ENCODE measurements at regions not wholly inside any gene's neighbourhood (a gene's known extent, or its start where the extent isn't known, plus 50 kb on each side); places are given as distances from the start of the nearest gene placed in this dataset.
A peak's percentile ranks its signal among the peaks of the same experiment; 100 is the strongest.

DNA sequence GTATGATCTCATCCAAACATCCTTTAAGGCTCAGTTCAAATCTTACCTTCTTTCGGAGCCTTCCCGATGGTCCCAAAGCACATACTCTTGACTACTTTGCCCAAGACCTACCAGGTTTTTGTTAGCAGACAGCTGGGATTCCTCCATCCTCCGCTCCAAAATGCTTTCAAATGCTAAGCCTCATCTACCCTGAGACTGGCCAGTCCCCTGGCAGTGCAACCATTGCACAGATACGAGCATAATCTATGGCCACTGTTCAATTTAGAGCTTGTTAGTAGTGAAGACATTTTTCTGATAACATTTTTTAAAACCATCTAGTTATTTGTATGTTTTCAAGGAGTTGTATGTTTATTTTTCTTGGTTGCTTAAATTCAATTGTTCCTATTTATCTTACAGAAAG lies 264.4 kb upstream of the NR2F2 start:
- no peaks in the 10 kb centered on the region for H3K27me3 ChIP-seq (ENCODE audit: insufficient read depth, low read length)
- H3K9me3 ChIP-seq (ENCODE audit: low read length), result no peaks in the 10 kb centered on the region
- no peaks in the 10 kb centered on the region for H3K4me1 ChIP-seq (ENCODE audit: insufficient read depth, low read length)
- no peaks in the 10 kb centered on the region for H3K36me3 ChIP-seq (ENCODE audit: insufficient read depth, low read length)
- no peak overlapping the region for H3K4me3 ChIP-seq (ENCODE audit: low read length)
- H2AFZ ChIP-seq (ENCODE audit: low read depth, low read length), result no peak overlapping the region

DNA sequence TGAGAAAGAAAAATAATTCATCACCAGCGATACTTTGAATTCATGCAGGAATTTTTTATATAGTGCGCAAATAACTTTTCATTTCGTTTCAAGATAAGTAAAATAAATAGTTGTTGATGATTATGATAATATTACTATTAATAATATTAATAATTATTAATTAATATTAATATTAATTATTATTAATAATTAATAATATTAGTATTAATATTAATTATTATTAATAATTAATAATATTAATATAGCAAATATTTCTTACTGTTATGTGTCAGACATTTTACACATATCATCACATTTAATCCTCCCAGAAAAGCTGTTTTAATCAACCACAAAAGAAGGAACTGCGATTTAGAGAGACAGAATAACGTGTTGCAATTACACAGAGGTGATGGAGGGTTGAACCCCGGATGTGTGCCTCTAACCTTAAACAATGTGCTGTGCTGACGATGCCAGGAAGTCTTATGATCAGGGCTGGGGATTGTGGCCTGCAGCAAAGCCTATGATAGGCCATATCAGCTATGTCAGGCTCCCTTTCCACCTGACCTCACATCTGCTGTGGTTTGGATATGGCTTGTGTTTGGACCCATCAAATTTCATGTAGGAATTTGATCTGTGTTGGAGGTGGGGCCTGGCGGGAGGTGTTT lies 263.5 kb upstream of the NR2F2 start:
- Histone ChIP-seq H2AFZ (ENCODE audit: low read depth, low read length) (no peak overlapping the region), H3K4me1 (ENCODE audit: insufficient read depth, low read length) (no peaks in the 10 kb centered on the region), H3K4me3 (ENCODE audit: low read length) (no peak overlapping the region), H3K9me3 (ENCODE audit: low read length) (no peaks in the 10 kb centered on the region), H3K36me3 (ENCODE audit: insufficient read depth, low read length) (no peaks in the 10 kb centered on the region), H3K27me3 (ENCODE audit: insufficient read depth, low read length) (no peaks in the 10 kb centered on the region)

GRCh38 chr15:96067677-96068076 lies 262.8 kb upstream of the NR2F2 start:
- Histone ChIP-seq H3K36me3 (ENCODE audit: insufficient read depth, low read length) (no peaks in the 10 kb centered on the region), H3K4me1 (ENCODE audit: insufficient read depth, low read length) (no peaks in the 10 kb centered on the region), H2AFZ (ENCODE audit: low read depth, low read length) (no peak overlapping the region), H3K9me3 (ENCODE audit: low read length) (no peaks in the 10 kb centered on the region), H3K27me3 (ENCODE audit: insufficient read depth, low read length) (no peaks in the 10 kb centered on the region), H3K4me3 (ENCODE audit: low read length) (no peak overlapping the region)

- no peaks in the 10 kb centered on the region for H3K4me1 ChIP-seq (ENCODE audit: insufficient read depth, low read length)
- H3K36me3 ChIP-seq (ENCODE audit: insufficient read depth, low read length), result no peaks in the 10 kb centered on the region
- H3K27me3 ChIP-seq (ENCODE audit: insufficient read depth, low read length), result no peaks in the 10 kb centered on the region
- H3K4me3 ChIP-seq (ENCODE audit: low read length), result no peak overlapping the region
- no peak overlapping the region for H2AFZ ChIP-seq (ENCODE audit: low read depth, low read length)
- no peaks in the 10 kb centered on the region for H3K9me3 ChIP-seq (ENCODE audit: low read length)
These were observed 261.6 kb upstream of the NR2F2 start for GRCh38 chr15:96068897-96069296.

DNA sequence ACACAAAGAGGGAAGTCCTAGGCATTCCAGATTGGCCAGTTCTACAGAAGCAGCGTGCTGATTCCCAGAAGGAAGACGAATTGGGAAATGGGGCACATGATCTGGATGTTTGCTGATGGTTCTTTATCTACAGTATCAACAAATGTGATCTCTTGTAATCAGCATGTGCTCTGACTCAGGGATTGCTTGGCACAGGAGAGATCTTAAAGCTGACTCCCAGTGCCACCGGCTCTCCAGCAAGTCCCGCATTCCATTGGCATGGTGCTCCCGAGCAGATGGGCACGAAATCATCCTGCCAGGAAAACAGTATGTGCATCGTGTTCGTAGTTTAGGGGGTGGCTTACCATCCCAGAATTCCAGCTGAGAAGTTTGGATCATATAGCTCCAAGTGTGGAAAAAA lies 259.9 kb upstream of the NR2F2 start:
- Histone ChIP-seq H2AFZ (ENCODE audit: low read depth, low read length) (no peak overlapping the region), H3K4me3 (ENCODE audit: low read length) (no peak overlapping the region), H3K4me1 (ENCODE audit: insufficient read depth, low read length) (no peaks in the 10 kb centered on the region), H3K36me3 (ENCODE audit: insufficient read depth, low read length) (no peaks in the 10 kb centered on the region), H3K27me3 (ENCODE audit: insufficient read depth, low read length) (no peaks in the 10 kb centered on the region), H3K9me3 (ENCODE audit: low read length) (no peaks in the 10 kb centered on the region)

DNA sequence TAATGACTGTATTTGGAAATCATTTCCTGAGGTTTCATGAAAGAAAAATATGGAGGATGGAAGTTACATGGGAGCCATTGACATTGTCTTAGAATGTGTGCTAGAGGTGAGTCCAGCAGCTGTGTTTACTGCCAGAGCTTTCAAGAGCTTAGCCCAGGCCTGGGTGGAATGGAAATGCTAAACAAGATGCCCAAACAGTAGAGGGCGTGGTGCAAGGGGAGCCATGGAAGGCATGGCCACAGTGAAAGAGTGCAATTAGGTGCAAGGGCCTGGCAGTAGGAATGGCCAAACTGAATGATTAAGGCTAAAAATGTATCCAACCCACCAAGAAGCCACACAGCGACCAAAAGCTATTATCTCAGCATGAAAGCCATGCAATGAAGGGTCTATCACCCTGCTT lies 257.7 kb upstream of the NR2F2 start:
- H3K9me3 ChIP-seq (ENCODE audit: low read length), result no peaks in the 10 kb centered on the region
- no peaks in the 10 kb centered on the region for H3K36me3 ChIP-seq (ENCODE audit: insufficient read depth, low read length)
- H3K4me1 ChIP-seq (ENCODE audit: insufficient read depth, low read length), result no peaks in the 10 kb centered on the region
- H2AFZ ChIP-seq (ENCODE audit: low read depth, low read length), result no peak overlapping the region
- no peaks in the 10 kb centered on the region for H3K27me3 ChIP-seq (ENCODE audit: insufficient read depth, low read length)
- H3K4me3 ChIP-seq (ENCODE audit: low read length), result no peak overlapping the region

DNA sequence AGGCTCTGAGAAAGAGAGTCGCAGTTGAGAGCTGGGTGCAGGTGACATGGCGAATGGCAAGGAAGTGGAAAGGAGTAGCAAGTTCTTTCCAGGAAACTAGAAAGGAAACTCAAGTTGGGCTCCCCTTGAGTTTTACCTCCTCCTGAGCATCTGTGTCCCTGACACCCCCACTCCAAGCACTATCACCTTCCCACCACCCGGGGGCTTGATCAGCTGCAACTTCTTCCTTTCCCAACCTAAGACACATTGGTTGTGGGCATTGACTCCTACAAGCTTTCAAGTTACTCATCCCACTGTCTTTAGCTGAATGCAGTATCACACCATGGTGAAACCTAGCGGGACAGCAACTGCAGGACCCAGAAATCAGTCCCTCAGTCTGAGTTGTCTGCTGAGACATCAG lies 256.6 kb upstream of the NR2F2 start:
- Histone ChIP-seq H3K4me3 (ENCODE audit: low read length) (no peak overlapping the region), H3K27me3 (ENCODE audit: insufficient read depth, low read length) (no peaks in the 10 kb centered on the region), H3K9me3 (ENCODE audit: low read length) (no peaks in the 10 kb centered on the region), H3K4me1 (ENCODE audit: insufficient read depth, low read length) (no peaks in the 10 kb centered on the region), H3K36me3 (ENCODE audit: insufficient read depth, low read length) (no peaks in the 10 kb centered on the region), H2AFZ (ENCODE audit: low read depth, low read length) (no peak overlapping the region)

GRCh38 chr15:96075895-96076294 lies 254.6 kb upstream of the NR2F2 start:
- H3K36me3 ChIP-seq (ENCODE audit: insufficient read depth, low read length), result no peaks in the 10 kb centered on the region
- no peaks in the 10 kb centered on the region for H3K27me3 ChIP-seq (ENCODE audit: insufficient read depth, low read length)
- no peak overlapping the region for H2AFZ ChIP-seq (ENCODE audit: low read depth, low read length)
- no peaks in the 10 kb centered on the region for H3K9me3 ChIP-seq (ENCODE audit: low read length)
- H3K4me3 ChIP-seq (ENCODE audit: low read length), result no peak overlapping the region
- no peaks in the 10 kb centered on the region for H3K4me1 ChIP-seq (ENCODE audit: insufficient read depth, low read length)

- Histone ChIP-seq H3K4me3 (ENCODE audit: low read length) (no peak overlapping the region), H3K27me3 (ENCODE audit: insufficient read depth, low read length) (no peaks in the 10 kb centered on the region), H3K36me3 (ENCODE audit: insufficient read depth, low read length) (no peaks in the 10 kb centered on the region), H2AFZ (ENCODE audit: low read depth, low read length) (no peak overlapping the region), H3K9me3 (ENCODE audit: low read length) (no peaks in the 10 kb centered on the region), H3K4me1 (ENCODE audit: insufficient read depth, low read length) (no peaks in the 10 kb centered on the region)
These were observed 254.2 kb upstream of the NR2F2 start for GRCh38 chr15:96076350-96076749.

DNA sequence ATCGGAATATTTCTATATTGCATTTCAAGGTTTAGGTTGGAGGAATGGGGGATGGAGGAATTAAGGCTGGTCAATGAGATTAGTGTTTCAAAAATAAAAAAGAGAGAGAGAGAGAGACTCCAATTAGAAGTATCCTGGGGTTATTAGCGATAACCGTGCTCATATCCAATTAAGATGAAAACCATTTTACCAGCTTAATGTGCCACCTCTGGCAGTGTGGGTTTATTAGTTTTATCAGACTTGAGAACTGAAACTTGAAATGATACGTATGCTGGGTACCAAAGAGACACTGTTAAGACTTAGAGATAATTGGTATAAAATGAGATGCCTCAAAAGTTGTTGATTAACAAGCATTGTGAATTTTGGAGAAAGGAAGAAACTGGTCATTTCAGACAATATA lies 251.5 kb upstream of the NR2F2 start:
- no peaks in the 10 kb centered on the region for H3K4me1 ChIP-seq (ENCODE audit: insufficient read depth, low read length)
- H2AFZ ChIP-seq (ENCODE audit: low read depth, low read length), result no peak overlapping the region
- no peaks in the 10 kb centered on the region for H3K36me3 ChIP-seq (ENCODE audit: insufficient read depth, low read length)
- no peak overlapping the region for H3K4me3 ChIP-seq (ENCODE audit: low read length)
- H3K27me3 ChIP-seq (ENCODE audit: insufficient read depth, low read length), result no peaks in the 10 kb centered on the region
- peaks cover 3% of the 10 kb centered on the region for H3K9me3 ChIP-seq (ENCODE audit: low read length)

DNA sequence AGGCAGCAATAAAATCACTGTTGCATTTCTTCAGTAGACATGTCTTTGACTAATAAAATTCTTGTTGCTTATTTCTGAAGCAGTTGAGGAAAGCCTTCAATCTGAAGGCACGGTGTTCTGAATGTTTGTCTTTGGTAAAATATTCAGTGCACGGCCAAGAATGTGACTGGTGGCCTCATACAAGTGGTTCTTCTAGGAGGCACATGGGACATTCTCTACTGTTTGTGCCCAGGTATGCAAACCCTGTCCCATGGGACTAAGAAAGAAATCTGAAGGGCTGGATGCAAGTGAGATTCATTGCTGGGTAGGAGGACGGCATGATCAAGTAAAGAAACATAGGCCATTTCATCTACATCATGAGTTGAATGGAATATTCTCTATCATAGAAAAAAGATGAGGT lies 250.6 kb upstream of the NR2F2 start:
- Histone ChIP-seq H3K36me3 (ENCODE audit: insufficient read depth, low read length) (no peaks in the 10 kb centered on the region), H3K9me3 (ENCODE audit: low read length) (peaks cover 3% of the 10 kb centered on the region), H3K27me3 (ENCODE audit: insufficient read depth, low read length) (no peaks in the 10 kb centered on the region)

DNA sequence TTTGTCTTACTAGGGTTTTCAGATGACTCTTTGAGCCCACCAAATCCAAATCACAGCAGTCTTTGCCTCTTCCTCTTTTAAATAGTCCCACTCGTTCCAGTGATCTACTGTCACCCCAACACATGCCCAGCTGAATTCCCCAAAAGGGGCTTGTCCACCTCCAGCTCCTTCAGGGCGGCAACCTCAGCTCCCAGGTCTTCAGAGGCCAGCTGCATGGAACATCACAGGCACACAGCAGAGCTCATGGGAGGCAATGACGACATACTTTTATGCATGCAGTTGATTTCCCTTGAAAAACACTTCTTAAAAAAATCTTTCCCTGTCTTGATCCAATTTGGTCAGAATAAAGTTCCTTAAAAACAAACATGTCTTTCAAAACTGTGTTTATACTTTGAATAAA lies 244.3 kb upstream of the NR2F2 start:
- Histone ChIP-seq H2AFZ (ENCODE audit: low read depth, low read length) (no peak overlapping the region), H3K27me3 (ENCODE audit: insufficient read depth, low read length) (no peaks in the 10 kb centered on the region), H3K36me3 (ENCODE audit: insufficient read depth, low read length) (no peaks in the 10 kb centered on the region), H3K9me3 (ENCODE audit: low read length) (peaks cover 3% of the 10 kb centered on the region), H3K4me3 (ENCODE audit: low read length) (no peak overlapping the region), H3K4me1 (ENCODE audit: insufficient read depth, low read length) (peaks cover 36% of the 10 kb centered on the region)

More for the DNA sequence above, 250.6 kb upstream of the NR2F2 start:
- H3K4me1 ChIP-seq (ENCODE audit: insufficient read depth, low read length), result no peaks in the 10 kb centered on the region
- H2AFZ ChIP-seq (ENCODE audit: low read depth, low read length), result no peak overlapping the region
- H3K4me3 ChIP-seq (ENCODE audit: low read length), result no peak overlapping the region

- H3K27me3 ChIP-seq (ENCODE audit: insufficient read depth, low read length), result no peaks in the 10 kb centered on the region
- H3K4me1 ChIP-seq (ENCODE audit: insufficient read depth, low read length), result peaks cover 36% of the 10 kb centered on the region
- no peak overlapping the region for H3K4me3 ChIP-seq (ENCODE audit: low read length)
These were observed 243.2 kb upstream of the NR2F2 start for GRCh38 chr15:96087180-96087884.

GRCh38 chr15:96088650-96089049 lies 241.8 kb upstream of the NR2F2 start:
- Histone ChIP-seq H2AFZ (ENCODE audit: low read depth, low read length) (peak overlapping the region; percentile 42), H3K9me3 (ENCODE audit: low read length) (peaks cover 3% of the 10 kb centered on the region), H3K36me3 (ENCODE audit: insufficient read depth, low read length) (no peaks in the 10 kb centered on the region), H3K4me3 (ENCODE audit: low read length) (no peak overlapping the region), H3K4me1 (ENCODE audit: insufficient read depth, low read length) (peaks cover 36% of the 10 kb centered on the region), H3K27me3 (ENCODE audit: insufficient read depth, low read length) (no peaks in the 10 kb centered on the region)

More at GRCh38 chr15:96087180-96087884, 243.2 kb upstream of the NR2F2 start:
- Histone ChIP-seq H2AFZ (ENCODE audit: low read depth, low read length) (peak overlapping the region; percentile 93), H3K9me3 (ENCODE audit: low read length) (peaks cover 3% of the 10 kb centered on the region), H3K36me3 (ENCODE audit: insufficient read depth, low read length) (no peaks in the 10 kb centered on the region)

Measured in neuron (in vitro differentiated cells).